GM12878 (cell line): ENCODE measurements at regions not wholly inside any gene's neighbourhood (a gene's known extent, or its start where the extent isn't known, plus 50 kb on each side); places are given as distances from the start of the nearest gene placed in this dataset.

Source experiments
- ATF2 ChIP-seq: IDR thresholded peaks from 2 replicates; pipeline ENCODE4 v1.6.1; 2012; ENCODE audit warnings: low read length, inconsistent platforms
- BMI1 ChIP-seq: fragments of 450-650 bp; IDR thresholded peaks from 2 replicates; pipeline ENCODE4 v1.6.1; 2016; ENCODE audit warnings: mild to moderate bottlenecking, moderate library complexity, borderline replicate concordance
- CHD1 ChIP-seq: IDR thresholded peaks from 2 replicates; pipeline ENCODE4 v1.6.1; 2012; ENCODE audit warnings: low read depth, low read length, improper control_type of control experiment
- EGR1 ChIP-seq, 2 experiments: IDR thresholded peaks; 1 replicate in 1 of 2; 2 replicates in 1 of 2; pipeline ENCODE4 v1.6.1; 2011 to 2012; ENCODE audit warnings: low read depth in 2 of 2, low read length in 2 of 2, borderline replicate concordance in 1 of 2, mild to moderate bottlenecking in 1 of 2, moderate library complexity in 1 of 2
- ESRRA ChIP-seq: IDR thresholded peaks from 2 replicates; pipeline ENCODE4 v1.6.1; 2012; ENCODE audit warnings: mild to moderate bottlenecking, low read length, improper control_type of control experiment
- HCFC1 ChIP-seq: fragments of 150-350 bp; IDR thresholded peaks from 2 replicates; pipeline ENCODE4 v1.6.1; 2014; ENCODE audit warnings: low read length
- JUND ChIP-seq: IDR thresholded peaks from 2 replicates; pipeline ENCODE4 v1.6.1; 2012; ENCODE audit warnings: low read depth, mild to moderate bottlenecking, low read length, improper control_type of control experiment, moderate library complexity
- KLF5 ChIP-seq: fragments of 450-650 bp; IDR thresholded peaks from 2 replicates; pipeline ENCODE4 v1.6.1; 2014; ENCODE audit warnings: mild to moderate bottlenecking; ENCODE audit not compliant: partially characterized antibody
- NFIC ChIP-seq: IDR thresholded peaks from 2 replicates; pipeline ENCODE4 v1.6.1; 2012; ENCODE audit warnings: low read depth, mild to moderate bottlenecking, inconsistent platforms, low read length, moderate library complexity
- NR2C2 ChIP-seq: IDR thresholded peaks from 2 replicates; pipeline ENCODE4 v1.6.1; 2011; ENCODE audit warnings: borderline replicate concordance, low read depth; ENCODE audit not compliant: control insufficient read depth, insufficient read length
- RELB ChIP-seq: fragments of 450-650 bp; IDR thresholded peaks from 2 replicates; pipeline ENCODE4 v1.6.1; 2017; ENCODE audit warnings: low read depth, mild to moderate bottlenecking, moderate library complexity
- SMARCA5 ChIP-seq: fragments of 450-650 bp; IDR thresholded peaks from 2 replicates; pipeline ENCODE4 v1.6.1; 2017; ENCODE audit warnings: mild to moderate bottlenecking
- SMC3 ChIP-seq: IDR thresholded peaks from 2 replicates; pipeline ENCODE4 v1.6.1; 2011; ENCODE audit warnings: low read length, improper control_type of control experiment, borderline replicate concordance
- ZBED1 ChIP-seq: IDR thresholded peaks from 2 replicates; pipeline ENCODE4 v1.6.1; 2016; ENCODE audit warnings: borderline replicate concordance
- TF ChIP-seq, protein P1 (sequence below): fragments of 450-650 bp; IDR thresholded peaks from 2 replicates; pipeline ENCODE4 v1.6.1; 2017; ENCODE audit warnings: mild to moderate bottlenecking, moderate library complexity
- TF ChIP-seq, protein P2 (sequence below), 3 experiments: IDR thresholded peaks in 2 of 3; conservative IDR thresholded peaks in 1 of 3; 2 replicates each; pipeline ENCODE4 v1.5.1; 2011; ENCODE audit warnings: low read depth in 3 of 3, low read length in 3 of 3, mild to moderate bottlenecking in 3 of 3, control low read depth in 2 of 3, moderate library complexity in 2 of 3, inconsistent platforms in 1 of 3, mixed read lengths in 1 of 3; ENCODE audit not compliant: control insufficient read depth in 2 of 3, insufficient read depth in 1 of 3; ENCODE audit errors: extremely low read depth in 1 of 3

GRCh38 chr20:17856024-17856564 is 112.5 kb downstream of the SNX5 start (continued):
- TF ChIP-seq, protein P1, sequence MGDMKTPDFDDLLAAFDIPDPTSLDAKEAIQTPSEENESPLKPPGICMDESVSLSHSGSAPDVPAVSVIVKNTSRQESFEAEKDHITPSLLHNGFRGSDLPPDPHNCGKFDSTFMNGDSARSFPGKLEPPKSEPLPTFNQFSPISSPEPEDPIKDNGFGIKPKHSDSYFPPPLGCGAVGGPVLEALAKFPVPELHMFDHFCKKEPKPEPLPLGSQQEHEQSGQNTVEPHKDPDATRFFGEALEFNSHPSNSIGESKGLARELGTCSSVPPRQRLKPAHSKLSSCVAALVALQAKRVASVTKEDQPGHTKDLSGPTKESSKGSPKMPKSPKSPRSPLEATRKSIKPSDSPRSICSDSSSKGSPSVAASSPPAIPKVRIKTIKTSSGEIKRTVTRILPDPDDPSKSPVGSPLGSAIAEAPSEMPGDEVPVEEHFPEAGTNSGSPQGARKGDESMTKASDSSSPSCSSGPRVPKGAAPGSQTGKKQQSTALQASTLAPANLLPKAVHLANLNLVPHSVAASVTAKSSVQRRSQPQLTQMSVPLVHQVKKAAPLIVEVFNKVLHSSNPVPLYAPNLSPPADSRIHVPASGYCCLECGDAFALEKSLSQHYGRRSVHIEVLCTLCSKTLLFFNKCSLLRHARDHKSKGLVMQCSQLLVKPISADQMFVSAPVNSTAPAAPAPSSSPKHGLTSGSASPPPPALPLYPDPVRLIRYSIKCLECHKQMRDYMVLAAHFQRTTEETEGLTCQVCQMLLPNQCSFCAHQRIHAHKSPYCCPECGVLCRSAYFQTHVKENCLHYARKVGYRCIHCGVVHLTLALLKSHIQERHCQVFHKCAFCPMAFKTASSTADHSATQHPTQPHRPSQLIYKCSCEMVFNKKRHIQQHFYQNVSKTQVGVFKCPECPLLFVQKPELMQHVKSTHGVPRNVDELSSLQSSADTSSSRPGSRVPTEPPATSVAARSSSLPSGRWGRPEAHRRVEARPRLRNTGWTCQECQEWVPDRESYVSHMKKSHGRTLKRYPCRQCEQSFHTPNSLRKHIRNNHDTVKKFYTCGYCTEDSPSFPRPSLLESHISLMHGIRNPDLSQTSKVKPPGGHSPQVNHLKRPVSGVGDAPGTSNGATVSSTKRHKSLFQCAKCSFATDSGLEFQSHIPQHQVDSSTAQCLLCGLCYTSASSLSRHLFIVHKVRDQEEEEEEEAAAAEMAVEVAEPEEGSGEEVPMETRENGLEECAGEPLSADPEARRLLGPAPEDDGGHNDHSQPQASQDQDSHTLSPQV, result no peak
- TF ChIP-seq HCFC1, result no peak
- TF ChIP-seq EGR1 (IDR thresholded peaks at IDR 0.05; ENCODE audit: borderline replicate concordance in 1 of 2, low read depth in 2 of 2, low read length in 2 of 2), result no peak
- peak; percentile 81; the same call in 1 of the 2 replicates for TF ChIP-seq ZBED1
- TF ChIP-seq KLF5, result no peak
- TF ChIP-seq BMI1, result no peak
- no peak for TF ChIP-seq NR2C2
- TF ChIP-seq, protein P2, sequence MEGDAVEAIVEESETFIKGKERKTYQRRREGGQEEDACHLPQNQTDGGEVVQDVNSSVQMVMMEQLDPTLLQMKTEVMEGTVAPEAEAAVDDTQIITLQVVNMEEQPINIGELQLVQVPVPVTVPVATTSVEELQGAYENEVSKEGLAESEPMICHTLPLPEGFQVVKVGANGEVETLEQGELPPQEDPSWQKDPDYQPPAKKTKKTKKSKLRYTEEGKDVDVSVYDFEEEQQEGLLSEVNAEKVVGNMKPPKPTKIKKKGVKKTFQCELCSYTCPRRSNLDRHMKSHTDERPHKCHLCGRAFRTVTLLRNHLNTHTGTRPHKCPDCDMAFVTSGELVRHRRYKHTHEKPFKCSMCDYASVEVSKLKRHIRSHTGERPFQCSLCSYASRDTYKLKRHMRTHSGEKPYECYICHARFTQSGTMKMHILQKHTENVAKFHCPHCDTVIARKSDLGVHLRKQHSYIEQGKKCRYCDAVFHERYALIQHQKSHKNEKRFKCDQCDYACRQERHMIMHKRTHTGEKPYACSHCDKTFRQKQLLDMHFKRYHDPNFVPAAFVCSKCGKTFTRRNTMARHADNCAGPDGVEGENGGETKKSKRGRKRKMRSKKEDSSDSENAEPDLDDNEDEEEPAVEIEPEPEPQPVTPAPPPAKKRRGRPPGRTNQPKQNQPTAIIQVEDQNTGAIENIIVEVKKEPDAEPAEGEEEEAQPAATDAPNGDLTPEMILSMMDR (IDR thresholded peaks at IDR 0.05 in 2 of 3, conservative IDR thresholded peaks at IDR 0.05 in 1 of 3; ENCODE audit: control insufficient read depth in 2 of 3, extremely low read depth in 1 of 3, insufficient read depth in 1 of 3, low read depth in 3 of 3, low read length in 3 of 3), result no peak
- no peak for TF ChIP-seq JUND
- TF ChIP-seq ESRRA, result peak; percentile 99
- TF ChIP-seq SMC3, result peak; percentile 3; the same call in 1 of the 2 replicates
- no peak for TF ChIP-seq SMARCA5
- TF ChIP-seq CHD1, result no peak
- TF ChIP-seq RELB, result peak; percentile 92
- peak; percentile 81; the same call in 1 of the 2 replicates for TF ChIP-seq ATF2
- TF ChIP-seq NFIC, result peak; percentile 84
